ENCODE measurements at regions not wholly inside any gene's neighbourhood (a gene's known extent, or its start where the extent isn't known, plus 50 kb on each side); places are given as distances from the start of the nearest gene placed in this dataset.

- no peak for TF ChIP-seq CTCF (conservative IDR thresholded peaks at IDR 0.05; ENCODE audit: low read depth, low read length)
- TF ChIP-seq EZH2 (IDR thresholded peaks at IDR 0.05; ENCODE audit: low read length, unreplicated experiment), result no peak
Measured at GRCh38 chr11:29255401-29255800, 761.4 kb downstream of the KCNA4 start.
